PC-9 (cell line): ENCODE measurements at regions not wholly inside any gene's neighbourhood (a gene's known extent, or its start where the extent isn't known, plus 50 kb on each side); places are given as distances from the start of the nearest gene placed in this dataset.
A peak's percentile ranks its signal among the peaks of the same experiment; 100 is the strongest.

Source experiments
- BruUV-seq: library from RNA; stranded (reverse); fragments of 400-500 nt; replicated peaks from 2 replicates; lab custom pipeline; 2021; lab: Mats Ljungman, UMichigan
- CTCF ChIA-PET: fragments of 300-600 bp; sonication (Branson Sonifier 250); formaldehyde crosslinking; loops from one replicate; lab custom pipeline; 2022; ENCODE audit warnings: antibody characterized with exemption; lab: Charles Lee
- POLR2A ChIA-PET: fragments of 300-600 bp; sonication (Branson Sonifier 250); formaldehyde crosslinking; loops from one replicate; lab custom pipeline; 2022; ENCODE audit warnings: antibody characterized with exemption; ENCODE audit not compliant: unreplicated experiment; lab: Charles Lee
- DNase-seq, 2 experiments: peaks; one replicate each; pipeline versions ENCODE4 v3.0.0 to v3.0.0-alpha.2; 2015 to 2022; ENCODE audit warnings: mixed read lengths in 1 of 2
- H2AFZ ChIP-seq: fragments of 200-600 bp; sonication (generic); 2 replicates; pipeline ENCODE4 v1.8.1; 2017; ENCODE audit warnings: antibody characterized with exemption
- H3F3A ChIP-seq: fragments of 200-600 bp; sonication (generic); 2 replicates; pipeline ENCODE4 v1.8.1; 2017; ENCODE audit warnings: antibody characterized with exemption, mild to moderate bottlenecking, low read depth; ENCODE audit not compliant: insufficient read depth
- H3K27ac ChIP-seq: fragments of 200-600 bp; sonication (generic); 2 replicates; pipeline ENCODE4 v1.6.1; 2016; ENCODE audit warnings: mixed run types
- H3K27me3 ChIP-seq: fragments of 200-600 bp; sonication (generic); 2 replicates; pipeline ENCODE4 v1.6.1; 2016; ENCODE audit warnings: low read depth, mixed run types; ENCODE audit not compliant: insufficient read depth
- H3K36me3 ChIP-seq: fragments of 200-600 bp; sonication (generic); 2 replicates; pipeline ENCODE4 v1.6.1; 2016; ENCODE audit warnings: low read depth, mixed run types
- H3K4me1 ChIP-seq: fragments of 200-600 bp; sonication (generic); replicated peaks from 2 replicates; pipeline ENCODE4 v1.6.1; 2016; ENCODE audit warnings: mixed run types; ENCODE audit not compliant: insufficient read depth
- H3K4me2 ChIP-seq: fragments of 200-600 bp; sonication (generic); 2 replicates; pipeline ENCODE4 v1.6.1; 2017; ENCODE audit warnings: mixed run types
- H3K4me3 ChIP-seq: fragments of 200-600 bp; sonication (generic); 2 replicates; pipeline ENCODE4 v1.6.1; 2016; ENCODE audit warnings: mixed run types
- H3K79me2 ChIP-seq: fragments of 200-600 bp; sonication (generic); 2 replicates; pipeline ENCODE4 v1.6.1; 2017; ENCODE audit warnings: low read depth, mixed run types
- H3K9me2 ChIP-seq: fragments of 200-600 bp; sonication (generic); 2 replicates; pipeline ENCODE4 v1.8.1; 2017; ENCODE audit warnings: mild to moderate bottlenecking; ENCODE audit not compliant: insufficient read depth
- H3K9me3 ChIP-seq: fragments of 200-600 bp; sonication (generic); 2 replicates; pipeline ENCODE4 v1.8.1; 2016; ENCODE audit warnings: low read depth; ENCODE audit not compliant: insufficient read depth
- H4K20me1 ChIP-seq: fragments of 200-600 bp; sonication (generic); 2 replicates; pipeline ENCODE4 v1.8.1; 2017; ENCODE audit not compliant: insufficient read depth
- EZH2 ChIP-seq: fragments of 200-600 bp; sonication (generic); IDR thresholded peaks from 2 replicates; pipeline ENCODE4 v1.8.0; 2017; ENCODE audit warnings: antibody characterized with exemption, low read depth
- intact Hi-C: fragments of 100-400 bp; cut with micrococcal nuclease; formaldehyde crosslinking; loops from one replicate; pipeline ENCODE4 v1.10.0; 2022; ENCODE audit not compliant: unreplicated experiment
- TF ChIP-seq, protein P1 (sequence below): fragments of 200-600 bp; sonication (generic); conservative IDR thresholded peaks from 2 replicates; pipeline ENCODE4 v1.6.1; 2017; ENCODE audit warnings: mixed run types, antibody characterized with exemption, mild to moderate bottlenecking, moderate library complexity

DNA sequence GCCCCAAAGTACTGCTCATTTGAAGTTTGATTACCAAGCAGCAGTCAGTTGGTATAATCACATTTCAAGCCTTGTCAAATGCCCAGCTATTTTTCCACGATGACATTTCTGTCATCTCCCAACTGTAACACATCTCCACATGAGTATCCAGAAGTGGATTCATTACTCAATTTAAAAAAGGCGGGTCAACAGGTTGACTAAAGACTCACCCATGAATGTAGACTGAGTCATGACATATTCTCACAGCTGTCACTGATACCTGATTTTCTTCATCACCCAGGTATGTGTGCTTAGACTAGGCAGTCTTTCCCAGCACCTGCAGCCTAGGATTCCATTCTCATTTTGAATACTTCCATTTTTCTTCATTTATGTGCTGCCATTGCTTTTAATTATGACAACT, 75.1 kb upstream of the DBX2 start:
- Histone ChIP-seq H3K4me2 (no peak overlapping the region), H3K4me3 (no peak overlapping the region), H3K36me3 (no peaks in the 10 kb centered on the region), H3K9me2 (no peaks in the 10 kb centered on the region), H3K27ac (no peak overlapping the region), H3K27me3 (no peaks in the 10 kb centered on the region), H3K9me3 (no peaks in the 10 kb centered on the region), H3F3A (no peaks in the 10 kb centered on the region), H3K4me1 (peaks cover 2% of the 10 kb centered on the region; the same call in 1 of the 2 replicates), H3K79me2 (no peaks in the 10 kb centered on the region), H2AFZ (no peak overlapping the region), H4K20me1 (no peaks in the 10 kb centered on the region)
- TF ChIP-seq EZH2: no peak
- TF ChIP-seq, protein P1, sequence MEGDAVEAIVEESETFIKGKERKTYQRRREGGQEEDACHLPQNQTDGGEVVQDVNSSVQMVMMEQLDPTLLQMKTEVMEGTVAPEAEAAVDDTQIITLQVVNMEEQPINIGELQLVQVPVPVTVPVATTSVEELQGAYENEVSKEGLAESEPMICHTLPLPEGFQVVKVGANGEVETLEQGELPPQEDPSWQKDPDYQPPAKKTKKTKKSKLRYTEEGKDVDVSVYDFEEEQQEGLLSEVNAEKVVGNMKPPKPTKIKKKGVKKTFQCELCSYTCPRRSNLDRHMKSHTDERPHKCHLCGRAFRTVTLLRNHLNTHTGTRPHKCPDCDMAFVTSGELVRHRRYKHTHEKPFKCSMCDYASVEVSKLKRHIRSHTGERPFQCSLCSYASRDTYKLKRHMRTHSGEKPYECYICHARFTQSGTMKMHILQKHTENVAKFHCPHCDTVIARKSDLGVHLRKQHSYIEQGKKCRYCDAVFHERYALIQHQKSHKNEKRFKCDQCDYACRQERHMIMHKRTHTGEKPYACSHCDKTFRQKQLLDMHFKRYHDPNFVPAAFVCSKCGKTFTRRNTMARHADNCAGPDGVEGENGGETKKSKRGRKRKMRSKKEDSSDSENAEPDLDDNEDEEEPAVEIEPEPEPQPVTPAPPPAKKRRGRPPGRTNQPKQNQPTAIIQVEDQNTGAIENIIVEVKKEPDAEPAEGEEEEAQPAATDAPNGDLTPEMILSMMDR: no peak
- peak in 1 of 2 experiments; percentile 57 for DNase-seq
- ChIA-PET POLR2A (no interaction called here), CTCF (no interaction called here)
- intact Hi-C loops: no loop called here
- no TSS peak for BruUV-seq

DNA sequence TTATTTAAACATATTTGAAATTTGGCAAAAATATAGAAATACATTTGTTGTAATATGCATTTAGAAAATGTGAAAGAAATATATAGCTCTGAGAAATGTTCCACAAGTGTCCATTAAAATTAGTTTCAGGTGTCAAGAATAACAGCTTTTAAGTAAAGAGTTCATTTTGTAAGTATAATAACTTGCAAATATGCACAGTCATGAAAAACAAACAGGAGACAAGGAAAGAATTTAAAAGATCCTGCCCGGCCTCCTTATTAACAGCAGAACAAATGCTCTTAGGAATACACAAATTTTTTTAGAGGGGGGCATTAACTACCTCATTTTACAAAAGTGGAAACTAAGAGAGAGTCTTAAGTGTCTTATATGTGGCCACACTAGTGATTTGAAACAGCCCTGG, 77.7 kb upstream of the DBX2 start:
- H3K27ac ChIP-seq: no peak overlapping the region
- BruUV-seq: no TSS peak
- no peaks in the 10 kb centered on the region for H3K36me3 ChIP-seq
- intact Hi-C loops: no loop called here
- no peaks in the 10 kb centered on the region for H3K9me2 ChIP-seq
- peaks cover 6% of the 10 kb centered on the region for H3K4me1 ChIP-seq
- no peak for TF ChIP-seq EZH2
- no peak overlapping the region for H2AFZ ChIP-seq
- H4K20me1 ChIP-seq: no peaks in the 10 kb centered on the region
- H3K4me2 ChIP-seq: no peak overlapping the region
- H3F3A ChIP-seq: no peaks in the 10 kb centered on the region
- CTCF ChIA-PET: no interaction called here
- H3K4me3 ChIP-seq: no peak overlapping the region
- no peaks in the 10 kb centered on the region for H3K27me3 ChIP-seq
- no peaks in the 10 kb centered on the region for H3K79me2 ChIP-seq
- DNase-seq: no peak
- POLR2A ChIA-PET: no interaction called here
- no peaks in the 10 kb centered on the region for H3K9me3 ChIP-seq

DNA sequence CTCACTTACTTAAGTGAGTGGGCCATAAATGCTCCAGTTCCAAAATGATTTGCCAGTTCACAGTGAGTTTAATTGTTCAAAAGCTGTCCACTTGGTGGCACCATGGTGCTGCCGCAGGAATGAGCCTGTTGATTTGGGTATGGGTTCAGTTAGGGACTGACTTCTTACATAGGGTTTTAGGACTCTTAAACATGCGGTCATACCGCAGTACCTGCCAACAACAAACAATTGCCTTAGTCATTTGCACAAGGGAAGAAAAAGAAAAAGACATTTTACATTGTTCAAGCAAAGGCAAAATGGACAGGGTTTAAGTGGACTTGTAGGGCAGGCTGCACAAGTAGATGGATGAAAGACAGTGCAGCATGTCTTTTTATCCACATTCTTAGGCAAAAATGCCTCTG, 80.0 kb upstream of the DBX2 start:
- peak overlapping the region; percentile 15; the same call in 1 of the 2 replicates for H3K4me2 ChIP-seq
- peak; percentile 68 to 79 for DNase-seq
- ChIA-PET POLR2A (no interaction called here), CTCF (no interaction called here)
- no peaks in the 10 kb centered on the region for H3K36me3 ChIP-seq
- no peak overlapping the region for H3K27ac ChIP-seq
- no peaks in the 10 kb centered on the region for H4K20me1 ChIP-seq
- no peaks in the 10 kb centered on the region for H3K27me3 ChIP-seq
- no peak overlapping the region for H2AFZ ChIP-seq
- no peaks in the 10 kb centered on the region for H3K79me2 ChIP-seq
- no TSS peak for BruUV-seq
- no peaks in the 10 kb centered on the region for H3F3A ChIP-seq
- H3K4me3 ChIP-seq: no peak overlapping the region
- intact Hi-C loops: loop anchor here (1.0 kb wide), 1 partner anchor 257 kb away; no protein-coding TSS in a partner anchor
- no peaks in the 10 kb centered on the region for H3K9me3 ChIP-seq
- TF ChIP-seq EZH2: no peak
- TF ChIP-seq, protein P1: peak; percentile 88
- peaks cover 6% of the 10 kb centered on the region for H3K4me1 ChIP-seq
- H3K9me2 ChIP-seq: no peaks in the 10 kb centered on the region

DNA sequence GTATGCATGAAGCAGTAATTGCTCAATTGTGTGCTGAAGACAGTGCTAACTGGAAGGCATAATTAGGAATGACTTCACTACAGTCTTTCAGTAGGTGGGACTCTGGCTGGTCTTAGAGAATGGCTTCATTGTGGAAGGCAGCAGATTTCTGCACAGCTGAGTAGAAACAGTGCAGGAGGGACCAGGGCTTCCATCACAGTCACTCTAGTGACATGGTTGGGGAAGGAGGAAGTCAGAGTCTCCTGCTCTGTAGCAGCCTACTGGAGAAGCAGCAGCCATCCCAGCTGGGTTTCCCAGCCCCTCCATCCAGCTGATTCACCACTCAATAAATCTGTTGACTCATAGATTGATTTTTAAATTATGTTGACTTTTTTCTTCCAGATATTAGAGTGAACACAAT, 80.6 kb upstream of the DBX2 start:
- ChIA-PET CTCF (no interaction called here), POLR2A (no interaction called here)
- H3K4me3 ChIP-seq: no peak overlapping the region
- no peaks in the 10 kb centered on the region for H4K20me1 ChIP-seq
- TF ChIP-seq, protein P1: no peak
- no peak for TF ChIP-seq EZH2
- DNase-seq: no peak
- intact Hi-C loops: loop anchor here (1.0 kb wide), 1 partner anchor 257 kb away; no protein-coding TSS in a partner anchor
- no peak overlapping the region for H2AFZ ChIP-seq
- H3K79me2 ChIP-seq: no peaks in the 10 kb centered on the region
- H3F3A ChIP-seq: no peaks in the 10 kb centered on the region
- H3K36me3 ChIP-seq: no peaks in the 10 kb centered on the region
- H3K27ac ChIP-seq: no peak overlapping the region
- H3K4me2 ChIP-seq: peak overlapping the region; percentile 15; the same call in 1 of the 2 replicates
- H3K9me3 ChIP-seq: no peaks in the 10 kb centered on the region
- no peaks in the 10 kb centered on the region for H3K9me2 ChIP-seq
- H3K27me3 ChIP-seq: no peaks in the 10 kb centered on the region
- BruUV-seq: no TSS peak
- H3K4me1 ChIP-seq: peaks cover 6% of the 10 kb centered on the region
